PC-9 (cell line): ENCODE measurements at regions not wholly inside any gene's neighbourhood (a gene's known extent, or its start where the extent isn't known, plus 50 kb on each side); places are given as distances from the start of the nearest gene placed in this dataset.

Source experiments
- BruUV-seq: library from RNA; stranded (reverse); fragments of 400-500 nt; replicated peaks from 2 replicates; lab custom pipeline; 2021; lab: Mats Ljungman, UMichigan
- CTCF ChIA-PET: fragments of 300-600 bp; sonication (Branson Sonifier 250); formaldehyde crosslinking; loops from one replicate; lab custom pipeline; 2022; ENCODE audit warnings: antibody characterized with exemption; lab: Charles Lee
- POLR2A ChIA-PET: fragments of 300-600 bp; sonication (Branson Sonifier 250); formaldehyde crosslinking; loops from one replicate; lab custom pipeline; 2022; ENCODE audit warnings: antibody characterized with exemption; ENCODE audit not compliant: unreplicated experiment; lab: Charles Lee
- DNase-seq, 2 experiments: peaks; one replicate each; pipeline versions ENCODE4 v3.0.0 to v3.0.0-alpha.2; 2015 to 2022; ENCODE audit warnings: mixed read lengths in 1 of 2
- H2AFZ ChIP-seq: fragments of 200-600 bp; sonication (generic); 2 replicates; pipeline ENCODE4 v1.8.1; 2017; ENCODE audit warnings: antibody characterized with exemption
- H3F3A ChIP-seq: fragments of 200-600 bp; sonication (generic); 2 replicates; pipeline ENCODE4 v1.8.1; 2017; ENCODE audit warnings: antibody characterized with exemption, mild to moderate bottlenecking, low read depth; ENCODE audit not compliant: insufficient read depth
- H3K27ac ChIP-seq: fragments of 200-600 bp; sonication (generic); 2 replicates; pipeline ENCODE4 v1.6.1; 2016; ENCODE audit warnings: mixed run types
- H3K27me3 ChIP-seq: fragments of 200-600 bp; sonication (generic); 2 replicates; pipeline ENCODE4 v1.6.1; 2016; ENCODE audit warnings: low read depth, mixed run types; ENCODE audit not compliant: insufficient read depth
- H3K36me3 ChIP-seq: fragments of 200-600 bp; sonication (generic); 2 replicates; pipeline ENCODE4 v1.6.1; 2016; ENCODE audit warnings: low read depth, mixed run types
- H3K4me1 ChIP-seq: fragments of 200-600 bp; sonication (generic); replicated peaks from 2 replicates; pipeline ENCODE4 v1.6.1; 2016; ENCODE audit warnings: mixed run types; ENCODE audit not compliant: insufficient read depth
- H3K4me2 ChIP-seq: fragments of 200-600 bp; sonication (generic); 2 replicates; pipeline ENCODE4 v1.6.1; 2017; ENCODE audit warnings: mixed run types
- H3K4me3 ChIP-seq: fragments of 200-600 bp; sonication (generic); 2 replicates; pipeline ENCODE4 v1.6.1; 2016; ENCODE audit warnings: mixed run types
- H3K79me2 ChIP-seq: fragments of 200-600 bp; sonication (generic); 2 replicates; pipeline ENCODE4 v1.6.1; 2017; ENCODE audit warnings: low read depth, mixed run types
- H3K9me2 ChIP-seq: fragments of 200-600 bp; sonication (generic); 2 replicates; pipeline ENCODE4 v1.8.1; 2017; ENCODE audit warnings: mild to moderate bottlenecking; ENCODE audit not compliant: insufficient read depth
- H3K9me3 ChIP-seq: fragments of 200-600 bp; sonication (generic); 2 replicates; pipeline ENCODE4 v1.8.1; 2016; ENCODE audit warnings: low read depth; ENCODE audit not compliant: insufficient read depth
- H4K20me1 ChIP-seq: fragments of 200-600 bp; sonication (generic); 2 replicates; pipeline ENCODE4 v1.8.1; 2017; ENCODE audit not compliant: insufficient read depth
- EZH2 ChIP-seq: fragments of 200-600 bp; sonication (generic); IDR thresholded peaks from 2 replicates; pipeline ENCODE4 v1.8.0; 2017; ENCODE audit warnings: antibody characterized with exemption, low read depth
- intact Hi-C: fragments of 100-400 bp; cut with micrococcal nuclease; formaldehyde crosslinking; loops from one replicate; pipeline ENCODE4 v1.10.0; 2022; ENCODE audit not compliant: unreplicated experiment
- TF ChIP-seq, protein P1 (sequence below): fragments of 200-600 bp; sonication (generic); conservative IDR thresholded peaks from 2 replicates; pipeline ENCODE4 v1.6.1; 2017; ENCODE audit warnings: mixed run types, antibody characterized with exemption, mild to moderate bottlenecking, moderate library complexity

DNA sequence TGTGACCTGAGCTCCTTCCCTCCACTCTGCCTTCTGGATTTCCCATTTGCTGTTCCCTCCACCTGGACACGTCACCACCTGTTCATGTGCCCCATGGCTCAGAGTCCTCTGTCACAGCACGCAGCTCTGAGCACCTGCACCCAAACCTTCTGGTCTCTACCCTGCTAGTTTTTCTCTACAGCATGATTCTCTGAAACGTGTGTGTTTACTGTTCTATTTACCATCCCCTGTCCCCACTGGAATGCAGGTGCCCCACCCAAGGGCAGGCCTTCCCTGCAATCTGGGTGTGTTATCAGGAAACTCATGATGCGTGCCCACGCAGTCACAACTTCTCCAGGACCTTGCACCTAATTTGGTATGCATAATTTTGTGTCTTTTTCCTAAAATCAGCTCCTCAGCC lies 284.4 kb upstream of the IGFBP3 start:
- no peak overlapping the region; the same call in 1 of the 2 replicates for H2AFZ ChIP-seq
- H3K36me3 ChIP-seq, result no peaks in the 10 kb centered on the region
- no TSS peak for BruUV-seq
- no peaks in the 10 kb centered on the region for H3F3A ChIP-seq
- no peaks in the 10 kb centered on the region for H3K27me3 ChIP-seq
- no peaks in the 10 kb centered on the region for H3K79me2 ChIP-seq
- no peaks in the 10 kb centered on the region for H3K9me2 ChIP-seq
- H3K27ac ChIP-seq, result peak overlapping the region; percentile 63
- POLR2A ChIA-PET, result interaction anchor here (0.6 to 1.4 kb wide), 12 partner anchors 12 to 1682 kb away, joined by 3 to 12 read pairs (median 4); no protein-coding TSS in a partner anchor
- no peak overlapping the region for H3K4me3 ChIP-seq
- CTCF ChIA-PET, result interaction anchor here (0.5 to 1.0 kb wide), 3 partner anchors 186 to 282 kb away, joined by 3 to 4 read pairs (median 4); no protein-coding TSS in a partner anchor
- intact Hi-C loops, result loop anchor here (1.0 to 5.0 kb wide), 14 partner anchors 13 to 337 kb away; no protein-coding TSS in a partner anchor
- TF ChIP-seq, protein P1, sequence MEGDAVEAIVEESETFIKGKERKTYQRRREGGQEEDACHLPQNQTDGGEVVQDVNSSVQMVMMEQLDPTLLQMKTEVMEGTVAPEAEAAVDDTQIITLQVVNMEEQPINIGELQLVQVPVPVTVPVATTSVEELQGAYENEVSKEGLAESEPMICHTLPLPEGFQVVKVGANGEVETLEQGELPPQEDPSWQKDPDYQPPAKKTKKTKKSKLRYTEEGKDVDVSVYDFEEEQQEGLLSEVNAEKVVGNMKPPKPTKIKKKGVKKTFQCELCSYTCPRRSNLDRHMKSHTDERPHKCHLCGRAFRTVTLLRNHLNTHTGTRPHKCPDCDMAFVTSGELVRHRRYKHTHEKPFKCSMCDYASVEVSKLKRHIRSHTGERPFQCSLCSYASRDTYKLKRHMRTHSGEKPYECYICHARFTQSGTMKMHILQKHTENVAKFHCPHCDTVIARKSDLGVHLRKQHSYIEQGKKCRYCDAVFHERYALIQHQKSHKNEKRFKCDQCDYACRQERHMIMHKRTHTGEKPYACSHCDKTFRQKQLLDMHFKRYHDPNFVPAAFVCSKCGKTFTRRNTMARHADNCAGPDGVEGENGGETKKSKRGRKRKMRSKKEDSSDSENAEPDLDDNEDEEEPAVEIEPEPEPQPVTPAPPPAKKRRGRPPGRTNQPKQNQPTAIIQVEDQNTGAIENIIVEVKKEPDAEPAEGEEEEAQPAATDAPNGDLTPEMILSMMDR, result no peak
- TF ChIP-seq EZH2, result no peak
- H3K4me2 ChIP-seq, result peak overlapping the region; percentile 45
- peaks cover 25% of the 10 kb centered on the region for H3K4me1 ChIP-seq
- peak; percentile 80 to 91 for DNase-seq
- no peaks in the 10 kb centered on the region for H4K20me1 ChIP-seq
- 0 out of 2 replicates have a peak, but pooled peaks cover 5% of the 10 kb centered on the region for H3K9me3 ChIP-seq

DNA sequence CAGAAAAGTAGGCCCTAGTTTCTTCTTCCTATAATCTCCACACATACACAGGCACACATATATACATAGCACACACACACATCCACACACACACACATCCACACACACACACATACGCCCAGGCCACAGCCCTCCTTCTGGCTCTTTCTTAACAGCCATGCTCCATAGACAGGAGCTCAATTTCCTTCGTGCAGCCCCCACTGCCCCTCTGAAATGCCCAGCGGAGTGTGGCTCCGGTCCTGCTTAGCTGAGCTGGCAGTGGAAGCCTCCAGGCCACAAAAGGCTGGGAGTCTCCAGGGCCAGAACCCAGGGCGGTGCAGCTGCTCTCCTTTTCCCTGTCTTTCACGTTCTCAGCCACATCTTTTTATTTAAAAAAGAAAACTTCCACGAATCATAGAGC lies 282.9 kb upstream of the IGFBP3 start:
- no peak for DNase-seq
- H3K27ac ChIP-seq, result no peak overlapping the region
- no peak overlapping the region for H3K4me2 ChIP-seq
- 0 out of 2 replicates have a peak, but pooled peaks cover 5% of the 10 kb centered on the region for H3K9me3 ChIP-seq
- no peak overlapping the region for H2AFZ ChIP-seq
- H3K4me3 ChIP-seq, result no peak overlapping the region
- H3F3A ChIP-seq, result no peaks in the 10 kb centered on the region
- BruUV-seq, result no TSS peak
- intact Hi-C loops, result loop anchor here (2.0 kb wide), 1 partner anchor 171 kb away; no protein-coding TSS in a partner anchor
- ChIA-PET CTCF (interaction anchor here (0.5 to 0.6 kb wide), 2 partner anchors 55 to 888 kb away, joined by 6 to 7 read pairs; no protein-coding TSS in a partner anchor), POLR2A (no interaction called here)
- H3K4me1 ChIP-seq, result peaks cover 25% of the 10 kb centered on the region
- H4K20me1 ChIP-seq, result no peaks in the 10 kb centered on the region
- no peaks in the 10 kb centered on the region for H3K79me2 ChIP-seq
- H3K9me2 ChIP-seq, result no peaks in the 10 kb centered on the region
- H3K36me3 ChIP-seq, result no peaks in the 10 kb centered on the region
- TF ChIP-seq EZH2, result no peak
- TF ChIP-seq, protein P1, result no peak
- no peaks in the 10 kb centered on the region for H3K27me3 ChIP-seq

DNA sequence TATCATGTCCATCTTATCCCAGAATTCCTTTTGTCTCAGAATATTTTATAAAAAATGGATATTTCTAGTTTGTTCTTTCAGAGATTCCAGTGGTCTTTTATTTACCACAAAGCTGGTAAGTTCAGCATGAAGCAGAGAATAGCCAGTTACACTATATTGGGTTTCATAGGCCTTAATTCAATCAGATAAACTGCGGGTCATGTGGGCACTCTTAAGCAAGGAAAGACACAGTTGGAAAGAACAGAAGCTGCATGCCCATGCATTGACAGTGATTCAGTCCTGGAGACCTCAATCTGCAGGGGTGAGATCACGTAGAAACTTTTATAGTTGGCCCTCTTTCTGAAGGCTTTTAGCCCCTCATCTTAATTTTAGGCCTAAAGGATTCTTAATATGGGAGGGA lies 281.3 kb upstream of the IGFBP3 start:
- Histone ChIP-seq H3K4me3 (no peak overlapping the region), H3K27ac (no peak overlapping the region), H3K27me3 (no peaks in the 10 kb centered on the region), H2AFZ (no peak overlapping the region), H3K79me2 (no peaks in the 10 kb centered on the region), H3F3A (no peaks in the 10 kb centered on the region), H3K4me1 (peaks cover 25% of the 10 kb centered on the region), H3K36me3 (no peaks in the 10 kb centered on the region), H3K4me2 (no peak overlapping the region), H3K9me2 (0 out of 2 replicates have a peak, but pooled peaks cover 5% of the 10 kb centered on the region), H3K9me3 (0 out of 2 replicates have a peak, but pooled peaks cover 5% of the 10 kb centered on the region), H4K20me1 (no peaks in the 10 kb centered on the region)
- POLR2A ChIA-PET, result no interaction called here
- DNase-seq, result no peak
- TF ChIP-seq, protein P1, result no peak
- TF ChIP-seq EZH2, result no peak
- CTCF ChIA-PET, result no interaction called here
- intact Hi-C loops, result no loop called here
- BruUV-seq, result no TSS peak
